ENCODE measurements at regions not wholly inside any gene's neighbourhood (a gene's known extent, or its start where the extent isn't known, plus 50 kb on each side); places are given as distances from the start of the nearest gene placed in this dataset.

DNA sequence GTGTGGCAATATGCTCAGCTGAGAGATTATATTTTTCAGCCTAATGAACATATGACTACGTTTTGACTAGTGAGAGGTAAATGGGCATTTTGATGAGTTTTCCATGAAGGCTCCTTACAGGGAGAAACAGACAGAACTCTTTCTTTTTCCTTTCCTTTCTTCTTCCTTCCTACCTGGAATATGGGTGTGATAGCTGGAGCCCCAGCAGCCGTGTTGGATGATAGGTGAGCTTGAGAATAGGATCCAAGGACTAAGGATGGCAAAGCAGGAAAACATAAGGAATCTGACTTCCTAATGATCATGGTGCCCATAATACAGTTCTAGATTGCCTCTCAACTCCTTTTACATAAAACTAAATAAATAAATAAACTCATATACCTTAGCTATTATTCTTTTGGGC lies 124.0 kb downstream of the MAIP1 start:
- Histone ChIP-seq H3K4me2 (ENCODE audit: low read length) (no peak overlapping the region), H3K36me3 (ENCODE audit: insufficient read depth, low read length) (no peaks in the 10 kb centered on the region), H3K27ac (ENCODE audit: low read depth, low read length, poor library complexity, severe bottlenecking) (no peak overlapping the region), H3K4me3 (ENCODE audit: low read depth, low read length, poor library complexity, severe bottlenecking) (no peak overlapping the region), H3K79me2 (ENCODE audit: insufficient read depth, low read depth, low read length) (no peaks in the 10 kb centered on the region), H2AFZ (ENCODE audit: low read length) (no peak overlapping the region), H4K20me1 (ENCODE audit: insufficient read depth, low read length) (no peaks in the 10 kb centered on the region), H3K4me1 (ENCODE audit: insufficient read depth, low read length, poor library complexity, severe bottlenecking) (no peaks in the 10 kb centered on the region), H3K9me2 (ENCODE audit: insufficient read depth, low read length) (no peaks in the 10 kb centered on the region), H3K9me3 (ENCODE audit: low read length) (no peaks in the 10 kb centered on the region)
- BruUV-seq (replicated peaks): no TSS peak
- ChIA-PET POLR2A (no interaction called here), CTCF (ENCODE audit: unreplicated experiment) (no interaction called here)
- DNase-seq (ENCODE audit: low spot score): no peak
- intact Hi-C loops (cut with micrococcal nuclease; ENCODE audit: unreplicated experiment): no loop called here
- TF ChIP-seq EZH2phosphoT487 (IDR thresholded peaks at IDR 0.05; ENCODE audit: borderline replicate concordance, low read depth, low read length): no peak
- no peak for TF ChIP-seq CTCF (conservative IDR thresholded peaks at IDR 0.05; ENCODE audit: low read length)

GRCh38 chr2:200081236-200081635 lies 125.9 kb downstream of the MAIP1 start:
- H3K9me3 ChIP-seq (ENCODE audit: low read length): no peaks in the 10 kb centered on the region
- no peak overlapping the region for H3K4me2 ChIP-seq (ENCODE audit: low read length)
- no peak overlapping the region for H3K4me3 ChIP-seq (ENCODE audit: low read depth, low read length, poor library complexity, severe bottlenecking)
- H3K79me2 ChIP-seq (ENCODE audit: insufficient read depth, low read depth, low read length): no peaks in the 10 kb centered on the region
- no TSS peak for BruUV-seq (replicated peaks)
- H3K27ac ChIP-seq (ENCODE audit: low read depth, low read length, poor library complexity, severe bottlenecking): no peak overlapping the region
- no peaks in the 10 kb centered on the region for H3K4me1 ChIP-seq (ENCODE audit: insufficient read depth, low read length, poor library complexity, severe bottlenecking)
- ChIA-PET CTCF (ENCODE audit: unreplicated experiment) (no interaction called here), POLR2A (interaction anchor here (0.7 kb wide), 1 partner anchor 362 kb away, joined by 3 read pairs; no protein-coding TSS in a partner anchor)
- no peak for DNase-seq (ENCODE audit: low spot score)
- H4K20me1 ChIP-seq (ENCODE audit: insufficient read depth, low read length): no peaks in the 10 kb centered on the region
- H2AFZ ChIP-seq (ENCODE audit: low read length): no peak overlapping the region
- intact Hi-C loops (cut with micrococcal nuclease; ENCODE audit: unreplicated experiment): no loop called here
- TF ChIP-seq EZH2phosphoT487 (IDR thresholded peaks at IDR 0.05; ENCODE audit: borderline replicate concordance, low read depth, low read length): no peak
- no peak for TF ChIP-seq CTCF (conservative IDR thresholded peaks at IDR 0.05; ENCODE audit: low read length)
- H3K36me3 ChIP-seq (ENCODE audit: insufficient read depth, low read length): no peaks in the 10 kb centered on the region
- H3K9me2 ChIP-seq (ENCODE audit: insufficient read depth, low read length): no peaks in the 10 kb centered on the region; the same call in 1 of the 2 replicates

GRCh38 chr2:200081811-200082210 lies 126.4 kb downstream of the MAIP1 start:
- H3K9me2 ChIP-seq (ENCODE audit: insufficient read depth, low read length): no peaks in the 10 kb centered on the region; the same call in 1 of the 2 replicates
- TF ChIP-seq EZH2phosphoT487 (IDR thresholded peaks at IDR 0.05; ENCODE audit: borderline replicate concordance, low read depth, low read length) (no peak), CTCF (conservative IDR thresholded peaks at IDR 0.05; ENCODE audit: low read length) (no peak)
- ChIA-PET POLR2A (no interaction called here), CTCF (ENCODE audit: unreplicated experiment) (no interaction called here)
- H3K9me3 ChIP-seq (ENCODE audit: low read length): no peaks in the 10 kb centered on the region
- H3K4me2 ChIP-seq (ENCODE audit: low read length): no peak overlapping the region
- H2AFZ ChIP-seq (ENCODE audit: low read length): no peak overlapping the region
- H3K27ac ChIP-seq (ENCODE audit: low read depth, low read length, poor library complexity, severe bottlenecking): no peak overlapping the region
- no TSS peak for BruUV-seq (replicated peaks)
- DNase-seq (ENCODE audit: low spot score): no peak
- no peaks in the 10 kb centered on the region for H3K4me1 ChIP-seq (ENCODE audit: insufficient read depth, low read length, poor library complexity, severe bottlenecking)
- intact Hi-C loops (cut with micrococcal nuclease; ENCODE audit: unreplicated experiment): no loop called here
- no peak overlapping the region for H3K4me3 ChIP-seq (ENCODE audit: low read depth, low read length, poor library complexity, severe bottlenecking)
- H3K36me3 ChIP-seq (ENCODE audit: insufficient read depth, low read length): no peaks in the 10 kb centered on the region
- H3K79me2 ChIP-seq (ENCODE audit: insufficient read depth, low read depth, low read length): no peaks in the 10 kb centered on the region
- no peaks in the 10 kb centered on the region for H4K20me1 ChIP-seq (ENCODE audit: insufficient read depth, low read length)

All from OCI-LY7 (cell line).